GM12872 (cell line): ENCODE measurements at regions not wholly inside any gene's neighbourhood (a gene's known extent, or its start where the extent isn't known, plus 50 kb on each side); places are given as distances from the start of the nearest gene placed in this dataset.

Experiments
- CTCF ChIP-seq: IDR thresholded peaks from 3 replicates; pipeline ENCODE4 v1.5.1; 2011; ENCODE audit warnings: low read depth, mild to moderate bottlenecking, low read length, moderate library complexity; ENCODE audit not compliant: insufficient read depth

GRCh38 chr2:175793648-175794047 is 208.4 kb downstream of the LNPK start:
- TF ChIP-seq CTCF = no peak

- no peak for TF ChIP-seq CTCF
These were observed 209.2 kb downstream of the LNPK start for GRCh38 chr2:175792881-175793280.

- no peak for TF ChIP-seq CTCF
These were observed 209.9 kb downstream of the LNPK start for GRCh38 chr2:175792199-175792598.

- no peak for TF ChIP-seq CTCF
These were observed 215.5 kb downstream of the LNPK start for GRCh38 chr2:175786471-175787124.

- no peak for TF ChIP-seq CTCF
These were observed 232.9 kb downstream of the LNPK start for GRCh38 chr2:175769200-175769599.

GRCh38 chr2:175766880-175767279 is 235.2 kb downstream of the LNPK start:
- TF ChIP-seq CTCF = no peak

GRCh38 chr2:175755656-175756386 is 246.2 kb downstream of the LNPK start:
- TF ChIP-seq CTCF = no peak
